Panc1 (cell line): ENCODE measurements at regions not wholly inside any gene's neighbourhood (a gene's known extent, or its start where the extent isn't known, plus 50 kb on each side); places are given as distances from the start of the nearest gene placed in this dataset.

ENCODE experiments used
- ATAC-seq: fragments of 200-7000 bp; cut with Tn5 transposase; 2 replicates; pipeline ENCODE4 v1.9.1; 2020; ENCODE audit warnings: mild to moderate bottlenecking, moderate library complexity
- BruUV-seq: library from RNA; stranded (reverse); fragments of 400-500 nt; replicated peaks from 2 replicates; lab custom pipeline; 2021; lab: Mats Ljungman, UMichigan
- CTCF ChIA-PET: fragments of 300-600 bp; sonication (Branson Sonifier 250); formaldehyde crosslinking; loops from one replicate; lab custom pipeline; 2022; ENCODE audit warnings: antibody characterized with exemption; lab: Charles Lee
- POLR2A ChIA-PET: fragments of 300-600 bp; sonication (Branson Sonifier 250); formaldehyde crosslinking; loops from one replicate; lab custom pipeline; 2022; ENCODE audit warnings: antibody characterized with exemption; lab: Charles Lee
- DNase-seq: peaks from one replicate; pipeline ENCODE4 v3.0.0-alpha.2; 2010; ENCODE audit warnings: low read depth, low spot score
- H3K27ac ChIP-seq: 2 replicates; pipeline ENCODE4 v1.5.1; 2011; ENCODE audit warnings: mild to moderate bottlenecking, low read length, inconsistent platforms
- H3K27me3 ChIP-seq: fragments of 200-500 bp; sonication (Bioruptor generic); 2 replicates; pipeline ENCODE4 v1.6.0; 2014; ENCODE audit warnings: low read length, inconsistent platforms; ENCODE audit not compliant: control insufficient read depth, insufficient read depth
- H3K36me3 ChIP-seq: fragments of 200-500 bp; sonication (Bioruptor generic); 2 replicates; pipeline ENCODE4 v1.5.1; 2014; ENCODE audit warnings: inconsistent platforms, mild to moderate bottlenecking, low read length, moderate library complexity; ENCODE audit not compliant: control insufficient read depth, insufficient read depth
- H3K4me1 ChIP-seq: 2 replicates; pipeline ENCODE4 v1.5.1; 2011; ENCODE audit warnings: inconsistent platforms, mild to moderate bottlenecking, low read length, moderate library complexity; ENCODE audit not compliant: control insufficient read depth, insufficient read depth
- H3K4me3 ChIP-seq, 2 experiments: 2 replicates each; pipeline ENCODE4 v1.5.1; 2011 to 2012; ENCODE audit warnings: low read depth in 2 of 2, low read length in 2 of 2, mild to moderate bottlenecking in 2 of 2, inconsistent platforms in 1 of 2, moderate library complexity in 1 of 2
- H3K9me3 ChIP-seq: fragments of 200-500 bp; sonication (Bioruptor generic); 2 replicates; pipeline ENCODE4 v1.5.1; 2014; ENCODE audit warnings: low read depth, mild to moderate bottlenecking, inconsistent platforms, low read length, moderate library complexity; ENCODE audit not compliant: control insufficient read depth, insufficient read depth
- CTCF ChIP-seq: fragments of 450-650 bp; IDR thresholded peaks from 2 replicates; pipeline ENCODE4 v1.5.1; 2017; ENCODE audit warnings: mild to moderate bottlenecking
- POLR2AphosphoS5 ChIP-seq: IDR thresholded peaks from 2 replicates; pipeline ENCODE4 v1.6.1; 2012; ENCODE audit warnings: mild to moderate bottlenecking, low read depth, low read length, moderate library complexity
- REST ChIP-seq, 2 experiments: IDR thresholded peaks; 2 replicates each; pipeline ENCODE4 v1.6.1; 2011 to 2012; ENCODE audit warnings: low read depth in 2 of 2, control low read depth in 1 of 2, low read length in 1 of 2, mild to moderate bottlenecking in 1 of 2, moderate library complexity in 1 of 2; ENCODE audit not compliant: insufficient read depth in 1 of 2
- SIN3A ChIP-seq: IDR thresholded peaks from 2 replicates; pipeline ENCODE4 v1.6.1; 2012; ENCODE audit warnings: low read depth, mild to moderate bottlenecking, low read length, moderate library complexity, borderline replicate concordance; ENCODE audit not compliant: insufficient read depth
- TCF7L2 ChIP-seq: IDR thresholded peaks from 2 replicates; pipeline ENCODE4 v1.6.1; 2011; ENCODE audit warnings: mild to moderate bottlenecking, low read depth, low read length, inconsistent platforms
- in situ Hi-C: cut with HindIII; loops from 2 replicates; pipeline ENCODE4 v1.10.0; 2016; ENCODE audit warnings: low sequenced_read_pairs, low pct_unique_long_range_greater_than_20kb
- intact Hi-C: fragments of 100-400 bp; cut with micrococcal nuclease; formaldehyde crosslinking; loops from one replicate; pipeline ENCODE4 v1.10.0; 2022; ENCODE audit not compliant: unreplicated experiment

- CTCF ChIA-PET, result no interaction called here
- DNase-seq, result no peak
- intact Hi-C loops, result no loop called here
- H3K36me3 ChIP-seq, result no peaks in the 10 kb centered on the region
- no peak overlapping the region for H3K27ac ChIP-seq
- TF ChIP-seq TCF7L2 (no peak), CTCF (no peak), POLR2AphosphoS5 (no peak), SIN3A (no peak), REST (IDR thresholded peaks at IDR 0.05; ENCODE audit: insufficient read depth in 1 of 2, low read depth in 2 of 2, low read length in 1 of 2) (no peak)
- no peak overlapping the region for H3K4me3 ChIP-seq
- in situ Hi-C loops, result no loop called here
- POLR2A ChIA-PET, result no interaction called here
- no TSS peak for BruUV-seq
- no peak for ATAC-seq
- no peaks in the 10 kb centered on the region for H3K27me3 ChIP-seq
- H3K4me1 ChIP-seq, result no peaks in the 10 kb centered on the region
- no peaks in the 10 kb centered on the region for H3K9me3 ChIP-seq
These were observed 744.3 kb downstream of the IRX1 start for GRCh38 chr5:4339949-4340348.

- Histone ChIP-seq H3K4me1 (no peaks in the 10 kb centered on the region), H3K36me3 (no peaks in the 10 kb centered on the region), H3K4me3 (no peak overlapping the region), H3K27me3 (no peaks in the 10 kb centered on the region), H3K9me3 (no peaks in the 10 kb centered on the region), H3K27ac (no peak overlapping the region)
- no peak for TF ChIP-seq POLR2AphosphoS5
- no peak for TF ChIP-seq CTCF
- TF ChIP-seq SIN3A, result no peak
- TF ChIP-seq REST (IDR thresholded peaks at IDR 0.05; ENCODE audit: insufficient read depth in 1 of 2, low read depth in 2 of 2, low read length in 1 of 2), result no peak
- TF ChIP-seq TCF7L2, result no peak
- CTCF ChIA-PET, result no interaction called here
- DNase-seq (no peak), ATAC-seq (no peak)
- intact Hi-C loops (no loop called here), in situ Hi-C loops (no loop called here)
- POLR2A ChIA-PET, result no interaction called here
- no TSS peak for BruUV-seq
These were observed 750.2 kb downstream of the IRX1 start for GRCh38 chr5:4345850-4346249.
